Parathyroid adenoma (tissue), 2 donors: ENCODE measurements at regions not wholly inside any gene's neighbourhood (a gene's known extent, or its start where the extent isn't known, plus 50 kb on each side); places are given as distances from the start of the nearest gene placed in this dataset.

Source experiments
- H2AFZ ChIP-seq: fragments of 300-600 bp; sonication (generic); one replicate; pipeline ENCODE4 v1.7.0; 2017; ENCODE audit warnings: antibody characterized with exemption, mild to moderate bottlenecking
- H3K27ac ChIP-seq: fragments of 300-600 bp; sonication (generic); one replicate; pipeline ENCODE4 v1.7.0; 2017
- H3K27me3 ChIP-seq: fragments of 300-600 bp; sonication (generic); one replicate; pipeline ENCODE4 v1.7.0; 2017; ENCODE audit warnings: low read length; ENCODE audit not compliant: control insufficient read depth, insufficient read depth
- H3K36me3 ChIP-seq: fragments of 300-600 bp; sonication (generic); one replicate; pipeline ENCODE4 v1.7.0; 2017; ENCODE audit warnings: low read length; ENCODE audit not compliant: control insufficient read depth, insufficient read depth
- H3K4me1 ChIP-seq: fragments of 300-600 bp; sonication (generic); one replicate; pipeline ENCODE4 v1.7.0; 2017; ENCODE audit warnings: control low read depth
- H3K4me2 ChIP-seq: fragments of 300-600 bp; sonication (generic); one replicate; pipeline ENCODE4 v1.7.0; 2017; ENCODE audit warnings: low read length
- H3K4me3 ChIP-seq: fragments of 300-600 bp; sonication (generic); one replicate; pipeline ENCODE4 v1.7.0; 2017; ENCODE audit warnings: low read depth, low read length
- H3K79me2 ChIP-seq: fragments of 300-600 bp; sonication (generic); one replicate; pipeline ENCODE4 v1.7.0; 2017; ENCODE audit warnings: control low read depth
- H3K9ac ChIP-seq: fragments of 300-600 bp; sonication (generic); one replicate; pipeline ENCODE4 v1.7.0; 2017; ENCODE audit warnings: mild to moderate bottlenecking
- H3K9me3 ChIP-seq: fragments of 300-600 bp; sonication (generic); one replicate; pipeline ENCODE4 v1.7.0; 2017; ENCODE audit warnings: low read length; ENCODE audit not compliant: control insufficient read depth
- TF ChIP-seq, protein P1 (sequence below): fragments of 300-600 bp; sonication (generic); IDR thresholded peaks from one replicate; pipeline ENCODE4 v1.7.0; 2017; ENCODE audit warnings: antibody characterized with exemption, mild to moderate bottlenecking
- donor health status: primary hyperparathyroidism.

- Histone ChIP-seq H3K27ac (no peak overlapping the region), H2AFZ (no peak overlapping the region), H3K9me3 (no peaks in the 10 kb centered on the region), H3K79me2 (no peaks in the 10 kb centered on the region), H3K27me3 (no peaks in the 10 kb centered on the region), H3K36me3 (no peaks in the 10 kb centered on the region), H3K4me3 (no peak overlapping the region), H3K9ac (no peak overlapping the region), H3K4me1 (no peaks in the 10 kb centered on the region), H3K4me2 (no peak overlapping the region)
- TF ChIP-seq, protein P1, sequence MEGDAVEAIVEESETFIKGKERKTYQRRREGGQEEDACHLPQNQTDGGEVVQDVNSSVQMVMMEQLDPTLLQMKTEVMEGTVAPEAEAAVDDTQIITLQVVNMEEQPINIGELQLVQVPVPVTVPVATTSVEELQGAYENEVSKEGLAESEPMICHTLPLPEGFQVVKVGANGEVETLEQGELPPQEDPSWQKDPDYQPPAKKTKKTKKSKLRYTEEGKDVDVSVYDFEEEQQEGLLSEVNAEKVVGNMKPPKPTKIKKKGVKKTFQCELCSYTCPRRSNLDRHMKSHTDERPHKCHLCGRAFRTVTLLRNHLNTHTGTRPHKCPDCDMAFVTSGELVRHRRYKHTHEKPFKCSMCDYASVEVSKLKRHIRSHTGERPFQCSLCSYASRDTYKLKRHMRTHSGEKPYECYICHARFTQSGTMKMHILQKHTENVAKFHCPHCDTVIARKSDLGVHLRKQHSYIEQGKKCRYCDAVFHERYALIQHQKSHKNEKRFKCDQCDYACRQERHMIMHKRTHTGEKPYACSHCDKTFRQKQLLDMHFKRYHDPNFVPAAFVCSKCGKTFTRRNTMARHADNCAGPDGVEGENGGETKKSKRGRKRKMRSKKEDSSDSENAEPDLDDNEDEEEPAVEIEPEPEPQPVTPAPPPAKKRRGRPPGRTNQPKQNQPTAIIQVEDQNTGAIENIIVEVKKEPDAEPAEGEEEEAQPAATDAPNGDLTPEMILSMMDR, result no peak
These were observed 101.8 kb downstream of the TPRA1 start for GRCh38 chr3:127488740-127489139.

GRCh38 chr3:127488141-127488672 is 102.3 kb downstream of the TPRA1 start:
- TF ChIP-seq, protein P1, result no peak
- Histone ChIP-seq H3K9me3 (no peaks in the 10 kb centered on the region), H3K9ac (no peak overlapping the region), H3K4me2 (no peak overlapping the region), H3K4me1 (no peaks in the 10 kb centered on the region), H3K36me3 (no peaks in the 10 kb centered on the region), H3K27ac (no peak overlapping the region), H3K79me2 (no peaks in the 10 kb centered on the region), H3K4me3 (no peak overlapping the region), H3K27me3 (no peaks in the 10 kb centered on the region), H2AFZ (no peak overlapping the region)

DNA sequence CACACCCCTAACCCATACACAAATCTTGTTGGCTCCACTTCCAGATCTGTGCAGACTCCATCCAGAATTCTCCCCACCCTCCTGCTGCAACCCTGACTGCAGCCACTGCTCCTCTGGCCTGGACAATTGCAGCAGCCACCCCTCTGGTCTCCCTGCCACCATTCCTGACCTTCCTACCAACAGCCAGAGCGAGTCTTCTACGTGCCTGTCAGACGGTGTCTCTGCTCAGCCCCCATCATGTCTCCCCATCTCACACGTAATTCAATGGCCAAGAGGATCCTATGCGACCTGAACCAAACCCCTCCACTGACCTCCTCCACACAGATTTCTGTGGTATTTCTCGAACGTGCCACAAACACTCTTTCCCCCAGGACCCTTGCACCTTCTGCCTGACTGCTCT is 103.3 kb downstream of the TPRA1 start:
- H3K27me3 ChIP-seq, result no peaks in the 10 kb centered on the region
- H3K4me2 ChIP-seq, result no peak overlapping the region
- no peak overlapping the region for H3K9ac ChIP-seq
- TF ChIP-seq, protein P1, result no peak
- no peaks in the 10 kb centered on the region for H3K79me2 ChIP-seq
- H3K4me3 ChIP-seq, result no peak overlapping the region
- no peaks in the 10 kb centered on the region for H3K9me3 ChIP-seq
- no peak overlapping the region for H3K27ac ChIP-seq
- H3K4me1 ChIP-seq, result no peaks in the 10 kb centered on the region
- H3K36me3 ChIP-seq, result no peaks in the 10 kb centered on the region
- H2AFZ ChIP-seq, result no peak overlapping the region

DNA sequence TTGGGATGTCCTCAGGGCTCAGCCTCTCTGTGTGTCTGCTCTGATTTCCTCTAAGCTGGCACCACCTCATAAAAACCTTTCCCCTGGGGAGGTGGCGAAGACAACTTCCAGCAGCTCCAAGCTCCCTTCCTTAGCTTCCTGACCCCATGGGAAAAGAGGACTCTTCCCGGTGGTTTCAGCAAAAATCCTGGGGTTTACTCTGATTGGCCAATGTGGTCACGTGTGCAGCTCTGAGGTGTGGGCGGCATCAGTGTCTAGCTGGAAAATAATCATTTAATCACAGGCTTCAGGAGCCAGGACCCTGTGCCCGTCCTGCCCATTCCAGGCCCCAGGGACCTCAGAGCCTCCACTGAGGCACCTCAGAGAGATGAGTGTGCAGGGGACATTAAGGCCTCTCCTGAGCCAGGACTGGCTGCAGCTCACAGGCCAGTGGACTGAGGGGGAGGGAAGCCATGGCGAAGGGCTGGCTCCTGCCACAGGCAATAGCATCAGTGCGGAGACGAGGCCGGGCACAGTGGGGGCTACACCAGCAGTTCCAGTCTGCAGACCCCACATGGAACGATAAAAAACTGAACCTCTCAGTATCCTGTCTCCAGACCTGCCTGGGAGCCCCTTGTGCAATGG is 104.1 kb downstream of the TPRA1 start:
- Histone ChIP-seq H3K36me3 (no peaks in the 10 kb centered on the region), H3K27me3 (no peaks in the 10 kb centered on the region), H3K4me3 (no peak overlapping the region), H3K4me2 (no peak overlapping the region), H3K9ac (no peak overlapping the region), H3K9me3 (no peaks in the 10 kb centered on the region), H3K27ac (no peak overlapping the region), H2AFZ (no peak overlapping the region), H3K4me1 (no peaks in the 10 kb centered on the region), H3K79me2 (no peaks in the 10 kb centered on the region)
- TF ChIP-seq, protein P1, result no peak
